ENCODE measurements at regions not wholly inside any gene's neighbourhood (a gene's known extent, or its start where the extent isn't known, plus 50 kb on each side); places are given as distances from the start of the nearest gene placed in this dataset.
"Not testable (repeated sequence)": the region's sequence is repeated elsewhere in the genome, so short reads cannot be mapped to it uniquely, and the experiment has no call there.

GRCh38 chr18:64747803-64748202 lies 598.9 kb upstream of the LINC00305 start:
- Histone ChIP-seq H3K79me2 (ENCODE audit: low read length) (no peaks in the 10 kb centered on the region), H3F3A (ENCODE audit: insufficient read depth, low read length) (no peaks in the 10 kb centered on the region), H3K4me1 (ENCODE audit: low read length) (no peaks in the 10 kb centered on the region), H3K36me3 (replicated peaks; ENCODE audit: insufficient read depth, low read length) (no peaks in the 10 kb centered on the region), H3K9me3 (replicated peaks; ENCODE audit: insufficient read depth, low read length) (no peaks in the 10 kb centered on the region), H4K20me1 (ENCODE audit: insufficient read depth, low read length) (no peaks in the 10 kb centered on the region), H3K27me3 (replicated peaks; ENCODE audit: insufficient read depth, low read length) (no peaks in the 10 kb centered on the region), H3K4me3 (ENCODE audit: low read length) (no peak overlapping the region), H3K9me2 (replicated peaks; ENCODE audit: insufficient read depth, low read length) (no peaks in the 10 kb centered on the region), H3K9ac (ENCODE audit: low read length) (no peak overlapping the region), H2AFZ (ENCODE audit: low read length) (no peak overlapping the region), H3K4me2 (ENCODE audit: low read depth, low read length) (no peak overlapping the region), H3K27ac (ENCODE audit: low read length) (no peak overlapping the region)
- no peak for DNase-seq
- TF ChIP-seq EZH2 (optimal IDR thresholded peaks at IDR 0.05; ENCODE audit: low read depth, low read length) (no peak), EZH2phosphoT487 (IDR thresholded peaks at IDR 0.05; ENCODE audit: low read length) (no peak)
- TF ChIP-seq, protein P1, sequence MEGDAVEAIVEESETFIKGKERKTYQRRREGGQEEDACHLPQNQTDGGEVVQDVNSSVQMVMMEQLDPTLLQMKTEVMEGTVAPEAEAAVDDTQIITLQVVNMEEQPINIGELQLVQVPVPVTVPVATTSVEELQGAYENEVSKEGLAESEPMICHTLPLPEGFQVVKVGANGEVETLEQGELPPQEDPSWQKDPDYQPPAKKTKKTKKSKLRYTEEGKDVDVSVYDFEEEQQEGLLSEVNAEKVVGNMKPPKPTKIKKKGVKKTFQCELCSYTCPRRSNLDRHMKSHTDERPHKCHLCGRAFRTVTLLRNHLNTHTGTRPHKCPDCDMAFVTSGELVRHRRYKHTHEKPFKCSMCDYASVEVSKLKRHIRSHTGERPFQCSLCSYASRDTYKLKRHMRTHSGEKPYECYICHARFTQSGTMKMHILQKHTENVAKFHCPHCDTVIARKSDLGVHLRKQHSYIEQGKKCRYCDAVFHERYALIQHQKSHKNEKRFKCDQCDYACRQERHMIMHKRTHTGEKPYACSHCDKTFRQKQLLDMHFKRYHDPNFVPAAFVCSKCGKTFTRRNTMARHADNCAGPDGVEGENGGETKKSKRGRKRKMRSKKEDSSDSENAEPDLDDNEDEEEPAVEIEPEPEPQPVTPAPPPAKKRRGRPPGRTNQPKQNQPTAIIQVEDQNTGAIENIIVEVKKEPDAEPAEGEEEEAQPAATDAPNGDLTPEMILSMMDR (IDR thresholded peaks at IDR 0.05; ENCODE audit: low read length) = no peak

GRCh38 chr18:64742898-64743297 lies 594.0 kb upstream of the LINC00305 start:
- Histone ChIP-seq H3K79me2 (ENCODE audit: low read length) (no peaks in the 10 kb centered on the region), H3K9ac (ENCODE audit: low read length) (no peak overlapping the region), H2AFZ (ENCODE audit: low read length) (no peak overlapping the region), H3F3A (ENCODE audit: insufficient read depth, low read length) (no peaks in the 10 kb centered on the region), H3K4me2 (ENCODE audit: low read depth, low read length) (no peak overlapping the region), H3K27me3 (replicated peaks; ENCODE audit: insufficient read depth, low read length) (no peaks in the 10 kb centered on the region), H3K4me3 (ENCODE audit: low read length) (no peak overlapping the region), H3K9me3 (replicated peaks; ENCODE audit: insufficient read depth, low read length) (no peaks in the 10 kb centered on the region), H3K4me1 (ENCODE audit: low read length) (no peaks in the 10 kb centered on the region), H3K9me2 (replicated peaks; ENCODE audit: insufficient read depth, low read length) (no peaks in the 10 kb centered on the region), H3K27ac (ENCODE audit: low read length) (no peak overlapping the region), H3K36me3 (replicated peaks; ENCODE audit: insufficient read depth, low read length) (no peaks in the 10 kb centered on the region), H4K20me1 (ENCODE audit: insufficient read depth, low read length) (no peaks in the 10 kb centered on the region)
- DNase-seq = no peak
- TF ChIP-seq, protein P1 (IDR thresholded peaks at IDR 0.05; ENCODE audit: low read length) = no peak
- no peak for TF ChIP-seq EZH2 (optimal IDR thresholded peaks at IDR 0.05; ENCODE audit: low read depth, low read length)
- no peak for TF ChIP-seq EZH2phosphoT487 (IDR thresholded peaks at IDR 0.05; ENCODE audit: low read length)

GRCh38 chr18:64734063-64734462 lies 585.2 kb upstream of the LINC00305 start:
- H3K4me3 ChIP-seq (ENCODE audit: low read length) = no peak overlapping the region
- TF ChIP-seq EZH2phosphoT487 (IDR thresholded peaks at IDR 0.05; ENCODE audit: low read length) (no peak), EZH2 (optimal IDR thresholded peaks at IDR 0.05; ENCODE audit: low read depth, low read length) (no peak)
- TF ChIP-seq, protein P1 (IDR thresholded peaks at IDR 0.05; ENCODE audit: low read length) = no peak
- H3K4me1 ChIP-seq (ENCODE audit: low read length) = no peaks in the 10 kb centered on the region
- no peak for DNase-seq
- H3K4me2 ChIP-seq (ENCODE audit: low read depth, low read length) = no peak overlapping the region
- no peaks in the 10 kb centered on the region for H4K20me1 ChIP-seq (ENCODE audit: insufficient read depth, low read length)
- no peaks in the 10 kb centered on the region for H3K9me2 ChIP-seq (replicated peaks; ENCODE audit: insufficient read depth, low read length)
- no peak overlapping the region for H3K27ac ChIP-seq (ENCODE audit: low read length)
- H3K79me2 ChIP-seq (ENCODE audit: low read length) = no peaks in the 10 kb centered on the region
- H2AFZ ChIP-seq (ENCODE audit: low read length) = no peak overlapping the region
- no peak overlapping the region for H3K9ac ChIP-seq (ENCODE audit: low read length)
- H3K36me3 ChIP-seq (replicated peaks; ENCODE audit: insufficient read depth, low read length) = no peaks in the 10 kb centered on the region
- no peaks in the 10 kb centered on the region for H3F3A ChIP-seq (ENCODE audit: insufficient read depth, low read length)
- H3K27me3 ChIP-seq (replicated peaks; ENCODE audit: insufficient read depth, low read length) = no peaks in the 10 kb centered on the region
- H3K9me3 ChIP-seq (replicated peaks; ENCODE audit: insufficient read depth, low read length) = no peaks in the 10 kb centered on the region

DNA sequence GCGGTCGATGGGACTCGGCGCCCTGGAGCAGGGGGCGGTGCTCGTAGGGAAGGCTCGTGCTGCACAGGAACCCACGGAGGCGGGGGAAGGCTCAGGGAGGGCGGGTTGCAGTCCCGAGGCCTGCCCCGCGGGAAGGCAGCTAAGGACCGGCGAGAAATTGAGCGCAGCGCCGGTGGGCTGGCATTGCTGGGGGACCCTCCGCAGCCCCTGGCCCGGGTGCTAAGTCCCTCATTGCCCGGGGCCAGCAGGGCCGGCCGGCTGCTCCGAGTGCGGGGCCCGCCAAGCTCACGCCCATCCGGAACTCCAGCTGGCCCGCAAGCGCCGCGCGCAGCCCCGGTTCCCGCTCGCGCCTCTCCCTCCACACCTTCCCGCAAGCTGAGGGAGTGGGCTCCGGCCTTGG lies 576.8 kb upstream of the LINC00305 start:
- not testable (repeated sequence) for DNase-seq; H2AFZ ChIP-seq (ENCODE audit: low read length); H3K27me3 ChIP-seq (replicated peaks; ENCODE audit: insufficient read depth, low read length); H3K4me1 ChIP-seq (ENCODE audit: low read length); H3K9me3 ChIP-seq (replicated peaks; ENCODE audit: insufficient read depth, low read length); H3K36me3 ChIP-seq (replicated peaks; ENCODE audit: insufficient read depth, low read length); H3K4me2 ChIP-seq (ENCODE audit: low read depth, low read length); H3K4me3 ChIP-seq (ENCODE audit: low read length); H3K9ac ChIP-seq (ENCODE audit: low read length); H3F3A ChIP-seq (ENCODE audit: insufficient read depth, low read length); H3K9me2 ChIP-seq (replicated peaks; ENCODE audit: insufficient read depth, low read length); H3K79me2 ChIP-seq (ENCODE audit: low read length); H4K20me1 ChIP-seq (ENCODE audit: insufficient read depth, low read length); H3K27ac ChIP-seq (ENCODE audit: low read length)

All from MM.1S (cell line).